HCT116 (cell line): ENCODE measurements at regions not wholly inside any gene's neighbourhood (a gene's known extent, or its start where the extent isn't known, plus 50 kb on each side); places are given as distances from the start of the nearest gene placed in this dataset.
A peak's percentile ranks its signal among the peaks of the same experiment; 100 is the strongest.

Experiments used
- CEBPB ChIP-seq: IDR thresholded peaks from 2 replicates; pipeline ENCODE4 v1.6.1; 2012; ENCODE audit warnings: low read depth
- CTCF ChIP-seq, 3 experiments: fragments of 200-600 bp in 1 of 3; sonication (generic) in 1 of 3; IDR thresholded peaks in 2 of 3; conservative IDR thresholded peaks in 1 of 3; 2 replicates each; pipeline ENCODE4 v1.5.1; 2012 to 2017; ENCODE audit warnings: low read depth in 2 of 3, low read length in 2 of 3, antibody characterized with exemption in 1 of 3, borderline replicate concordance in 1 of 3, control low read depth in 1 of 3, mild to moderate bottlenecking in 1 of 3, mixed read lengths in 1 of 3, mixed run types in 1 of 3, moderate library complexity in 1 of 3; ENCODE audit not compliant: insufficient read depth in 1 of 3
- EZH2phosphoT487 ChIP-seq: fragments of 200-600 bp; IDR thresholded peaks from 2 replicates; pipeline ENCODE4 v1.6.1; 2018; ENCODE audit warnings: antibody characterized with exemption, borderline replicate concordance
- MAX ChIP-seq: IDR thresholded peaks from 2 replicates; pipeline ENCODE4 v1.6.1; 2012
- POLR2AphosphoS5 ChIP-seq: IDR thresholded peaks from 2 replicates; pipeline ENCODE4 v1.6.1; 2011; ENCODE audit warnings: mild to moderate bottlenecking, low read depth, low read length, moderate library complexity
- SRF ChIP-seq: IDR thresholded peaks from 2 replicates; pipeline ENCODE4 v1.6.1; 2012; ENCODE audit warnings: low read depth
- TCF7L2 ChIP-seq: IDR thresholded peaks from 2 replicates; pipeline ENCODE4 v1.7.0; 2011; ENCODE audit warnings: borderline replicate concordance, inconsistent platforms; ENCODE audit not compliant: insufficient read depth, insufficient read length; ENCODE audit errors: extremely low read depth

GRCh38 chr10:21327289-21327993 lies 198.0 kb downstream of the SKIDA1 start:
- TF ChIP-seq CTCF (IDR thresholded peaks at IDR 0.05 in 2 of 3, conservative IDR thresholded peaks at IDR 0.05 in 1 of 3; ENCODE audit: borderline replicate concordance in 1 of 3, insufficient read depth in 1 of 3, low read depth in 2 of 3, low read length in 2 of 3), result no peak
- no peak for TF ChIP-seq EZH2phosphoT487
- TF ChIP-seq SRF, result no peak
- no peak for TF ChIP-seq TCF7L2
- no peak for TF ChIP-seq POLR2AphosphoS5
- TF ChIP-seq CEBPB, result no peak
- 0 out of 2 replicates have a peak, but pooled peaks have one; percentile 23 for TF ChIP-seq MAX
